B cell (primary cell): ENCODE measurements at regions not wholly inside any gene's neighbourhood (a gene's known extent, or its start where the extent isn't known, plus 50 kb on each side); places are given as distances from the start of the nearest gene placed in this dataset.

Experiments used
- CTCF ChIP-seq: fragments of 200-600 bp; IDR thresholded peaks from one replicate; pipeline ENCODE4 v1.8.0; 2022; ENCODE audit warnings: antibody characterized with exemption, mild to moderate bottlenecking
- EZH2 ChIP-seq: IDR thresholded peaks from 2 replicates; pipeline ENCODE4 v1.6.1; 2012; ENCODE audit warnings: borderline replicate concordance, low read depth, mild to moderate bottlenecking, moderate library complexity, low read length; ENCODE audit not compliant: insufficient read depth, poor library complexity, severe bottlenecking

- no peak for TF ChIP-seq CTCF
- TF ChIP-seq EZH2 = no peak
These were observed 359.4 kb upstream of the CELF2 start for GRCh38 chr10:10658172-10658785.
